Stimulated activated CD4-positive, alpha-beta T cell treated with anti-CD3 and anti-CD28 coated beads, Interleukin-1b, Interleukin-23, amount 100 ng/mL, for 1 hour (primary cell): ENCODE measurements at regions not wholly inside any gene's neighbourhood (a gene's known extent, or its start where the extent isn't known, plus 50 kb on each side); places are given as distances from the start of the nearest gene placed in this dataset.
"Not testable (repeated sequence)": the region's sequence is repeated elsewhere in the genome, so short reads cannot be mapped to it uniquely, and the experiment has no call there.

Experiments used
- DNase-seq, 2 donors: peaks; one replicate each; pipeline ENCODE4 v3.0.0-alpha.2; 2020; ENCODE audit warnings: low read depth in 2 of 2

DNA sequence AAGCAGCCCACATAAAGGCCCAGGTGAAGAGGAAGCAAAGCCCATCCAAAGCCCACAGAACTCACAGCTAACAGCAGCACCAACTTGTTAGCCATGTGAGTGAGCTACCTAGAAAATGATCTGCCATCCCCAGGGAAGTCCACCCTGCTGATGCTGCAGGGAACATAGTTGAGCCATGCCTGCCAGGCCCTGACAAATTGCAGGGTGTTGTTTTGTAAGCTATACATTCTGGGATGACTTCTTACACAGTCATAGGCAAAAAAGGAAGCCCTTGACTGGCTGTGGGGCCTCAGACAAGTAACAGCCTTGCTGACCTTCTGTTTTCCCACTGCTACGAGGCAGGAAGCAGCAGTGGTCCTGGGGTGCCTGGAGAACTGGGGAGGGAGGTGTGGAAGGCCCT, 262.7 kb downstream of the MATN1 start:
- no peak for DNase-seq

DNA sequence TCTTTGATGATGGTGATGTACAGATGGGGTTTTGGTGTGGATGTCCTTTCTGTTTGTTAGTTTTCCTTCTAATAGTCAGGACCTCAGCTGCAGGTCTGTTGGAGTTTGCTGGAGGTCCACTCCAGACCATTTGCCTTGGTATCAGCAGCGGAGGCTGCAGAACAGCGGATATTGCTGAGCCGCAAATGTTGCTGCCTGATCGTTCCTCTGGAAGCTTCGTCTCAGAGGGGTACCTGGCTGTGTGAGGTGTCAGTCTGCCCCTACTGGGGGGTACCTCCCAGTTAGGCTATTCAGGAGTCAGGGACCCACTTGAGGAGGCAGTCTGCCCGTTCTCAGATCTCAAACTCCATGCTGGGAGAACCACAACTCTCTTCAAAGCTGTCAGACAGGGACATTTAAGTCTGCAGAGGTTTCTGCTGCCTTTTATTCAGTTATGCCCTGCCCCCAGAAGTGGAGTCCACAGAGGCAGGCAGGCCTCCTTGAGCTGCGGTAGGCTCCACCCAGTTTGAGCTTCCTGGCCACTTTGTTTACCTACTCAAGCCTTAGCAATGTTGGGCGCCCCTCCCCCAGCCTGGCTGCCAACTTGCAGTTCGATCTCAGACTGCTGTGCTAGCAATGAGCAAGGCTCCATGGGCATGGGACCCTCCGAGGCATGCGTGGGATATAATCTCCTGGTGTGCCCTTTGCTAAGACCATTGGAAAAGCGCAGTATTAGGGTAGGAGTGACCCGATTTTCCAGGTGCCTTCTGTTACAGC, 264.5 kb downstream of the MATN1 start:
- DNase-seq = not testable (repeated sequence)

DNA sequence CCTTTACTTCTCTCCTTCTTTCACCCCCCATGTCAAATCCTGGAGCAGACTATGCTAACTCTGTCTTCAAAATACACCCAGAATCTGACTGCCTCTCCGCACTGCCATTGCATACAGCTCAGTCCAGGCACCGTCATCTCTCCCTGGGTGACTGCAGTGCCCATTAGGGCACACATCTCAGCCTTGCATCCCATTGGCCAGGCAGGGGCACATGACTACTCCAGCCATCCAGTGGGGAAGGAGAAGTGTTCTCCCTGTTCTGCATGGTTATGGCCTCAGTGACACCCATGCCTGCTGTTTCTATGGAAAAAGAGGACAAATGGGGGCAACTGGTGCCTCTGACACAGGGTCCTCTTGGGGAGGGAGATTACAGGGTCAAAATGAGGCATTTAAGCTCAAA, 270.5 kb downstream of the MATN1 start:
- DNase-seq = no peak

- no peak for DNase-seq
Measured at GRCh38 chr1:30452170-30452569, 271.2 kb downstream of the MATN1 start.

- DNase-seq = no peak
Measured at GRCh38 chr1:30451532-30452125, 271.8 kb downstream of the MATN1 start.

GRCh38 chr1:30450818-30451233, 272.6 kb downstream of the MATN1 start:
- DNase-seq = no peak

DNA sequence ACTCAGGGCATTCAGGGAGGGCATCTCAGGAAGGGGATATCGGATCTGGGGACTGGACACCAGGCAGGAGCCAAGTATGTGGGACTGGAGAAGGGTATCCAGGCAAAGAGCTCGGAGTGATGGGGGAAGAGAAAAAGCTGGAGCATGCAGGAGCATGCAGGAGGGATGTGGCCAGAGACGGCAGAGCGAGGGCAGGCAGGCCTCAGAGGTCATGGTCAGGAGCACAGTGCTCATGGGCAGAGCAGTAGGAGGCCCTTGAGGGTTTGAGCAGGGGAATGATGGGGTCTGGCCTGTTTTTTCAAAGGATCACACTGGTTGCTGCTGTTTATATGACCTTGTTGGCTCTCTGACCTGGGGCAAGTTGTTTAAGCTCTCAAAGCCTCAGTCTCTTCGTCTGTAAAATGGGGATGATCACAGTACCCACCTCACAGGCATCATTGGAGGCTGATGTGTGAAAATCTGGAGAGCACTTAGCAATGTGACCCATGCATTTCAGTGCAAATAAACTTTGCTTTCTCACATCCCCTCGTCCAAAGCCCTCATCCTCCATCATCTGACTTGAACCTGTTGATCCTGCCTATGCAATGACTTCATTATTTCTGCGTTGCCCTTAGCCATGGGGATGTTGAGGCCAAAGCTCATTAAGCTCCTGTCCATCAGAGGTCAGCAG, 273.1 kb downstream of the MATN1 start:
- no peak for DNase-seq

DNA sequence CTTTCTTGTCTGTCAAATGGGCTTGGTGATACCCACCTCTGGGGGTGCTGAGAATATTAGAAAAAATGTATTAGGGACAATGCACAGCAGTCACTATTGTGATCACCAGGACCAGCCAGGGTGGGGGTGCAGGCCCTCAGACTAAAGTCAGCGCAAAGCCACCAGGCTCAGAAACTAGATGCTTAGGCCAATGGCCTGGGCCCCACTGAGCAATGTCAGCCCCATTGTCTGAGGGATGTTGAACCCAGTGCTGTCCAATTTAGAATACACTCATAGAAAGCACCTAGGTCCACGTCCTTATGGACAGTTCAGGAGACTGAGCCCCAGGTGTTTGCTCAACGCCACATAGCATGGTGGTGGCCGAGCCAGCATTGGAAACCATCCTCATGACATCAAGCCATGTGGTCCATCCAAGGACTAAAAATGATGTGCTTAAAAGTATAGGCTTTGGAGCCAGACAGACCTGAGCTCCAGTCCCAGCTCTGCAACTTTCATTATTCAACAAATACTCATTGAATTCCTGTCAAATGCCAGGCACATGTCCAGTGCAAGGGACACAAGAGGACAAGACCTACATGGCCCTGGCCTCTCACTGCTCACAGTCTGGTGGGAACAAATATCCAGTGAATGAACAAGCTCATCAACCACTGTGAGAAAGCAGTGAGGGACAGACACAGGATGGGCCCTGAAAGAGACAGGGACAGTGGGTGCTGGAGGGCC, 273.8 kb downstream of the MATN1 start:
- no peak for DNase-seq

DNA sequence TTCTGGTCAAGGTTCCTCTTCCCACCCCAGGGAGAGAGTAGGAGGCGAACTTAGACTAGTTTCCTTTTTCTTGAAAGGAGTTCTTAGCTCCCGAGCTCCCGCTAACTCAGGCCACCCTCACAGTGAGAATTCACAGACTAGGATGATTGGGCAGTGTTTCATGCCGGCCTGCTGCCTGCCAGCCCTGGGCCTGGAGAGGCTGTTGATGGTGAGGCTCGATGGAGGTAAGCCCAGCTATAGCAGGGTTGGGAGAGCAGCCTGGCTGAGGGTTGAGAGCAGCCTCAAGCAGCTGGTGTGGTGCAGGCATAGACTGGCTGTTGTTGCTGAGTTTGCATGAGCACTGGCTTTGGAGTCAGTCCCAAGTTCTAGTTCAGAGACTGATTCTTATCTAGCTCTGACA, 274.4 kb downstream of the MATN1 start:
- DNase-seq = no peak

GRCh38 chr1:30447701-30448100, 275.7 kb downstream of the MATN1 start:
- DNase-seq = no peak

- DNase-seq = no peak
Measured at GRCh38 chr1:30447080-30447479, 276.3 kb downstream of the MATN1 start.

DNA sequence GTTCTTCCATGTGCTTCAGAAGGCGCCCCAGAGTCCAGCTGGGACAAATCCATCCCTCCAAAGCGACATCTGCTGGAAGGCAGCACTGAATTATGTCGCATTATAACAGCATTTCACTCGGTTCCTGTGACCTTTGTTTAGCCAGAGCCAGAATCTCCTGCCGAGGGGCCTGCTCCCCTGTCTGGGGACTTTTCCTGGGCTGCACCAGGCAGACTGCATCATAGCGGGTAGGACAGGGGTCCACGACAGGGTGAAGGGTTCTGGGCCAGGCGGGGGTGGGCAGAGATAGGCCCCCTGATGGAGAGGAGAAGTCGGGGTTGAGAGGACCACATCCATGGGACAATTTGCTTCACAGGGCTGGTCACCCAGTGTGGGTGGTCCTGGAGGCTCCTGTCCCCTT, 276.9 kb downstream of the MATN1 start:
- no peak for DNase-seq

DNA sequence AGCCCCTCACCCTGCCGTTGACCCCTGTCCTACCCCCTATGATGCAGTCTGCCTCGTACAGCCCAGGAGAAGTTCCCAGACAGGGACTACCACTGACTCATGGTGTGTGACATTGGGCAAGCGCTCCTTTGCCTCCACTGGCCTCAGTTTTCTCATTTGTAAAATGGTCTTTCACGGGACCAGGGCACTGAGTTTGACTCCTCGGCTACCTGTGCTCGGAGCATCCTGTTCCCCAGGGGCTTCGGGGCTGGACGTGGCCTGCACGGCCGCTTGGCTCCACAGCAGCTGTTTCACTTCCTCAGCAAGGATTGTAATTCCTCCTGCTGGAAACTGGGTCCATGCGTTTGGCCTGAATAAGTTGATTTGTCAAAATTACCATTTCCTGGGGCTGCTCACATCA, 277.3 kb downstream of the MATN1 start:
- DNase-seq = no peak

- no peak for DNase-seq
Measured at GRCh38 chr1:30445449-30445848, 277.9 kb downstream of the MATN1 start.

DNA sequence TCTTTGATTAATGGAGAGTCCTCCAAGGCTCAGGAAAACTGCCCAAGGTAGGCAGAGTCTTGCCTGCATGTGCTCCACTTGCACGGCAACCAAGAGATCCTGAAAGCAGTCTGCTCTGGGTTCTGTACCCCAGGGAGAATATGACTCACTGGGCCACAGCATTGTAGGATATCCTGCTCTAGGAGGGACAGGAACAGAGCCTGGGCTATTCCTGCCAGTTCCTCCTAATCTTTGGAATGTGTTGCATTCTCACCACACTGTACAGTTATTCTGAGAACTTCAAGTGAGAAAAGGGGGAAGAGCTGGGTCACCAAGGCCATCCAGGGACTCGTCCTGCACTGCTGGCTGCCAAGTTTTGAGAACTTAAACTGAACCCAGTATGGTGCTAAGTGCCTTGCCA, 278.5 kb downstream of the MATN1 start:
- no peak for DNase-seq

DNA sequence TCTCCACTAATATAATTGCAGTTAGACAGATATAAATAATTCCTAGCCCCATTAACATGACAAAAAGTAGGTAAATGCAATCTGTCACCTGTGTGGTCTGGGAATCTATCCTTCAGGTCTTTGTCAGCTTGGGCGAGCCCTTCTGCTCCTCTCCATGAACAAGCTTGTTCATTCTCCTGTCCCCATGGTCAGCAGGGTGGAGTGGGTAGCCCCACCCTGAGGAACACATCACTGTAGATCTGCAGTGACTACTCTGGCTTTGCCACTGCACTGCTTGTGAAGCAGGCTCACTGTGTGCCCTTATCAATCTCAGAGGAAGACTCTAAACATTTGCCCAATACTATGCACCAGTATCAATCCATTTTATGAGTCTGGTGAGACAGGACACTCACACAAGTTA, 279.0 kb downstream of the MATN1 start:
- no peak for DNase-seq

DNA sequence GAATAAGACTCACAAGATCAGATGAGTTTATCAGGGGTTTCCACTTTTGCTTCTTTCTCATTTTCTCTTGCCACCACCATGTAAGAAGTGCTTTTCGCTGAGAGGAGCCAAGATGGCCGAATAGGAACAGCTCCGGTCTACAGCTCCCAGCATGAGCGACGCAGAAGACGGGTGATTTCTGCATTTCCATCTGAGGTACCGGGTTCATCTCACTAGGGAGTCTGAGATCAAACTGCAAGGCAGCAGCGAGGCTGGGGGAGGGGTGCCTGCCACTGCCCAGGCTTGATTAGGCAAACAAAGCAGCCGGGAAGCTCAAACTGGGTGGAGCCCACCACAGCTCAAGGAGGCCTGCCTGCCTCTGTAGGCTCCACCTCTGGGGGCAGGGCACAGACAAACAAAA, 285.1 kb downstream of the MATN1 start:
- DNase-seq = not testable (repeated sequence)

- DNase-seq = no peak
Measured at GRCh38 chr1:30437059-30437576, 286.3 kb downstream of the MATN1 start.

GRCh38 chr1:30427545-30427944, 295.8 kb downstream of the MATN1 start:
- DNase-seq = no peak

DNA sequence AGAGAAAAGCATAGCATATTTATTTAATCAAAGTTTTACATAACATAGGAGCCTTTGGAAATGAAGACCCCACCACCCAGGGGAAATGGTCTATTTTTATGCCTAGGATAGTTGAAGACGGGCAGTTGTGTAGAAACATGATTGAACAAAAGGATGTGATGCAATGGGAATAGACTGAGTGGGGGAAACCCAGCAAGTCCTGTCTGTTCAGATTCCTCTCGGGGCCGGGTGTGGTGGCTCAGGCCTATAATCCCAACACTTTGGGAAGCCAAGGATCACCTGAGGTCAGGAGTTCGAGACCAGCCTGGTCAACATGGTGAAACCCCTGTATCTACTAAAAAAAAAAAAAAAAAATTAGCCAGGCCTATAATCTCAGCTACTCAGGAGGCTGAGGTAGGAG, 298.3 kb downstream of the MATN1 start:
- DNase-seq = no peak

- DNase-seq = no peak
Measured at GRCh38 chr1:30423570-30423969, 299.8 kb downstream of the MATN1 start.

DNA sequence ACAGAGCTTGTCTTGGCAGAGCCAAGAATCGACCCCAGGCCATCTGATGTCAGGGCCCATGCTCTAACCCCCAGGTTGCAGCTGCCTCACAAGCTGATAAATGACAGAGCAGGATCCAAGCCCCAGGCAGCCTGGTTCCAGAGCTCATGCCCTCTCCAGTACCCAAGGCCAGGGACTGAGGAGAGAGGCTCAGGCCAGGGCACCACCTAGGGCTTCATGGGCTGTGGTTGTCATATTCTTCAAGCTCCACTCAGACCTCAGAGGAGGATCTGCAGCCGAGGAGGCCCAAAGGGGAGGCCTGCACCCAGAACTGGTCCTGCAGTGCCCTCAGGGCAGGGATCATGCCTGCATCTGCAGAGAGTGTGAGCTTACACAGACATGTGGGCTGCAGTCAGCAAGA, 301.1 kb downstream of the MATN1 start:
- DNase-seq = no peak
